HG02885 (cell line): ENCODE measurements at regions not wholly inside any gene's neighbourhood (a gene's known extent, or its start where the extent isn't known, plus 50 kb on each side); places are given as distances from the start of the nearest gene placed in this dataset.

Experiments
- ATAC-seq: cut with Tn5 transposase; IDR thresholded peaks from one replicate; pipeline ENCODE4 v1.9.1; 2021; ENCODE audit warnings: mild to moderate bottlenecking; ENCODE audit not compliant: unreplicated experiment, poor library complexity

GRCh38 chr1:38724160-38725131 is 135.1 kb downstream of the RRAGC start:
- no peak for ATAC-seq

- no peak for ATAC-seq
Measured at GRCh38 chr1:38721816-38722215, 137.8 kb downstream of the RRAGC start.

DNA sequence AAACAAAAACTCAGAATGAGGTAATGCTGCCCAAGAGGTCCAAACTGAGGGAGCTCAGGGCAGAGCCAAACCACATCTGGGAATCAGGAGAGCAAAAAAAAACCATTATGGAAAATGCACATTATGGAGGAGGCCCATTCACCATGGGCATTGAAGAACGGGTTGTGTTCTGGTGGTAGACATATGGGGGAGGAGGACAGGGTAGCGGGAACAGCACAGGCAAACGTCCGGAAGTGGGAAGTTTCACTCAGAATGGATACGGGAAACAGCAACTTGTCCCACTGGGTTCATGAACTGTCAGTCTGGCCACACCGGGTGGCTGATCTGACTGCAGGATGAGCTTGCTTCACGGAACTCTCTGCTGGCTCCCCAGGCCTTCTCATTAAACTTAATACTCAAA is 139.7 kb downstream of the RRAGC start:
- no peak for ATAC-seq

DNA sequence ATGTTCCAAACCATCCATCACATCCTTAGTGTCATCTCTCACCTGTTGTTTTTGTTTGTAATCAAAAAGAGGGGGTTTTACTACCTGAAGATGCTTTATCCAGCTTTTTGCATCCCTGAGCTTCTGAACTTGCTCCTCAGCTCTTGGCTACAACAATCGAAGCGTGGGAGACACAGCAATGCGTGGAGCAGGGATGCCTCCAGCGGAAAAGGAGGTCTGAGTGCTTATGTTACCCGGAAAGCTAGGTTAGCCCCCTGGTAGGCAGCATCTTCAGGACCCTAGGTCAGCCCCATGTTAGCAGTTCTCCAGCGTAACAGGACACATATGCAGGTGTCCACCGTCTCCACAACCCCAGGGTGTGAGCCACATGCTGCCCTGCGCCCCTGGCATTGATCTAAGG is 141.5 kb downstream of the RRAGC start:
- ATAC-seq, result no peak

DNA sequence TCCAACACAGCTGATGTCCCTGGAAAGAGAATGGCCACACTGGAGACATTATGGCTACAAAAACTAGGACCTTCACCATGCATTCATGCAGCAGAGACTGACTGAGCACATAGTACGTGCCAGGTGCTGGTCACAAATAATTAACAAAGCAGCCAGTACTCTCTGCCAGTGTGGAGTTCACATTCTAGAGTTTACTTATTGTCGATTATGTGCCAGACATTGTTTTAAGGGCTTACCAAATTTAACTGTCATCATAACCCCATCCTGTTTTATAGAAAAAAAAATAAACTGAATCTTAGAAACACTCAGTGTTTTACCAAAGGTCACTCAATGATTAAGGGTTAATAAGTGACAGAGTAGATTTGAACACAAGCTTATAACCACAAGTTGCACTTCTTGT is 143.3 kb downstream of the RRAGC start:
- no peak for ATAC-seq

- no peak for ATAC-seq
Measured at GRCh38 chr1:38715415-38715814, 144.2 kb downstream of the RRAGC start.

GRCh38 chr1:38712046-38712445 is 147.5 kb downstream of the RRAGC start:
- no peak for ATAC-seq

- no peak for ATAC-seq
Measured at GRCh38 chr1:38708701-38709258, 150.8 kb downstream of the RRAGC start.

- no peak for ATAC-seq
Measured at GRCh38 chr1:38701088-38701487, 158.5 kb downstream of the RRAGC start.

DNA sequence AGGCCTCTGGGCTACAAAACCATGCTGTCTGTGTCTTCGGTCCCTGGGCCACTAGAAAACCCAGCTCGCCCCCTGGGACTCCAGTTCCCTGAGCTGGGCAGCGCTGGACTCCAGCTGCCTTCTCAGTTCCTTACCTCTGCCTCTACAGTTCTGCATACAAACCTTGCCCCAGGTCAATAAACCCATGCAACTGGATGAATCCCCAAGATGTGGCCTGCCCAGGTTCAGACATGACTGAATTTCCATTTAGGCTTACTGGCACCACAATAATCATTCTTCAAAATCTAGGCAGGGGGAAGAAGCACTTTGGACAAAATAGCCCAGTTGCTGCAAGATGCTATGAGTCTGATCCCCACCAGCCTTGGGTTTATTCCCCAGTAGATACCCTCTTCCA is 159.5 kb downstream of the RRAGC start:
- no peak for ATAC-seq

DNA sequence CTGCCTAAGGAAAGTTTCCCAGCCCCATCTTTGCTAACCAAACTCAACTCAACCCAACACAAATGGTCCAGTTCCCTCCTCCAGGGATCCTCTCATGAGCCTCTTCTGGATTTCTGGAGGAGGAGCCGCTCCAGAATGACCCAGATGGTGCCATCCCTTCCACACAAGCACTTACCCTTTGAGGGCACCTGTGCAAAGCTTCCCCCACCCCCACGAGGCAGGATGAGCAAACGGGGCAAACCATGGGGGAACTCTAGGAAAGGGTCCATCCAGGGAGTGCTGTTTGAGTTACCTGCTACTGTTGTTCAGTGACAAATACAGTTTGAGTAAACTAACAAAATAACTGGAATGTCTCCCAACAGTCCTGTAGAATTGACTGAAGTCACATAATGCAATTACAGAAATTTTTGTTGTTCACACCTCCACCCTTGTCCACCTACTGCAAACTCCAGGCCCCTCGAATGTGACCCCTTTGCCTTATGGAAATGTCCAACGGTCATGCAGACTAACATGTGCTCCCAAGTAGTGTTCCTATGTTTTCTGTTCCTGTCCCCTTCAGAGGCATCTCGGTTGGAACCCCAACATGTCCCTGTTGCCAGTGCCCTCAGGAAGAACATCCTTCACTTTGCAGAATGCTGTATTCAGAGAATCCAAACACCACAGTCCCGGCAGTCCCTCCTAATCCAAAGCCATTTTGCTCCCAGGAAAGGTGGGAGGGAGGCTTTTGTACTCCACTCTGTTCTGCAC is 160.1 kb downstream of the RRAGC start:
- no peak for ATAC-seq

- ATAC-seq, result no peak
Measured at GRCh38 chr1:38697387-38697786, 162.2 kb downstream of the RRAGC start.

DNA sequence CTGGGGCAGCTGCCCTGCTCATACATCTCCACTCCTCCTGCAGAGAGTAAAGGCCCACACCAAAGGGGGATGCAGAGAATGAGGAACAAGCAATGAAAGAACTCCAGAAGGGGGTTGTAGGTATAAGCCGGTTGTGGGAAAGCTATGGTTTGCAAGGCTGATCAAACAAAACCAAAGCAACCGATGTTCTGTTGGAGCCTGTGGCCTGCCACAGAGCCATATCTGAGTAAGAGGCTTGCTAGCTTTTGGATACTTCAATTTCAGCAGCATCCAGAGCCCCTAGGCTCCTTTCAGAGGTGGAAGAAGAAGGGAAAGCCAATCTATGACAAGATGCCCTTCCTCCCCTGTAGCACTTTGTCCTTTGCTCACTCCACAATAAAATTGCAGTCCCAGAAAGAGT is 163.2 kb downstream of the RRAGC start:
- no peak for ATAC-seq

GRCh38 chr1:38693759-38694158 is 165.8 kb downstream of the RRAGC start:
- no peak for ATAC-seq

DNA sequence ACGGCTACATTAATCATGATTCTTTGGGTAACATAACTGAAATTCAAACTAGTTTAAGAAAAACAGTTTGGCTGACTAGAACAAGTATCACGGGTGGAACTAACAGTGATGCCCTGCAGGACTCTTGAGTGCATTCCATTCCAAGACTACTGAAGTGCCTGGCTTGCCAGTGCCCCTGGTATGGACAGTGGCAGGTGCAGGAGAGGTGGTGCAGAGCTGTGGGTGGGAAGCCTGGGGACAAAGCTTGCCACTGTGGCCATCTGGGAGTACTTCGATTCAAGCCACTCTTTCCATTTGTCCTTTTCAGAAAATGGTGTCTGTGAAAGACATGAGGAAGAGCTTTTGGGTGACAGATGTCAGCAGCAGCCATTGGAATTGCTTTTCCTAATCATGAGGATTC is 166.5 kb downstream of the RRAGC start:
- no peak for ATAC-seq

DNA sequence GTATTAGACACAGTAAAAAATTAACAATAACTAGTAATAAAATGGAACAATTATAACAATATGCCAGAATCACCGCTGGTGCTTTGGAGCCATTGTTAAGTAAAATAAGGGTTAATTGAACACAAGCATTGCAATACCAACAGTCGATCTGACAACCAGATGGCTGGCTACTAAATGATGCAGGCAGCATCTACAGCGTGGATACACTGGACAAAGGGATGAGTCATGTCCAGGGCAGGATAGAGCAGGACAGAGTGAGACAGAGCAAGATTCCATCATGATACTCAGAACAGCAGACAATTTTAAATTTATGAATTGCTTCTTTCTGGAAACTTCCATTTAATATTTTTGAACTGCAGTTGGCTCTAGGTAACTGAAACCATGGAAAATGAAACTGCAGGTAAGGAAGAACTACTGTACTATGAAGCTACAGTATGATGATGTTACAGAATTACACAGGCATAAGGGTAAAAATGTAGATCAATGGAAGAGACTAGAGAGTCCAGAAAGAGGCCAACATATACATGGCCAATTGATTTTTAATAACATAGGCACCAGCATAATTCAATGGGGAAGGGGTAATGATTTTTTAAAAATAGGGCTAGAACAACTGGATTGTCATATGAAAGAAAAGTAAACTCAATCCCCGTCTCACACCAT is 168.7 kb downstream of the RRAGC start:
- ATAC-seq, result no peak

DNA sequence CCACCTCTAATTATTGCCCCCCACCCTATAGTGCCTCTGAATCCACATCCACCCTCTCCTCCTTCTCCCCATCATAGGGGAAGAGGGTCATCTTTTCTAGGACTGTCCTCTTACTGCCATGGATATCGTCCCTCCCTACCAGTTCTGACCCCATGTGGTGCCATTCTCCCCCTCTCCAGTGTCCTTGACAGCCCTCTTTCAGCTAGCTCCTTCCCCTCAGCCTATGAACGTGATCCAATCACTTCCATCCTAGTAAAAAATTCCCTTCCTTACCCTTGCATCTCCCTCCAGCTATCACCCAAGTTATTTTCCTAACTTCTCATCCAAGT is 172.7 kb downstream of the RRAGC start:
- no peak for ATAC-seq

- ATAC-seq, result no peak
Measured at GRCh38 chr1:38686167-38686926, 173.2 kb downstream of the RRAGC start.

DNA sequence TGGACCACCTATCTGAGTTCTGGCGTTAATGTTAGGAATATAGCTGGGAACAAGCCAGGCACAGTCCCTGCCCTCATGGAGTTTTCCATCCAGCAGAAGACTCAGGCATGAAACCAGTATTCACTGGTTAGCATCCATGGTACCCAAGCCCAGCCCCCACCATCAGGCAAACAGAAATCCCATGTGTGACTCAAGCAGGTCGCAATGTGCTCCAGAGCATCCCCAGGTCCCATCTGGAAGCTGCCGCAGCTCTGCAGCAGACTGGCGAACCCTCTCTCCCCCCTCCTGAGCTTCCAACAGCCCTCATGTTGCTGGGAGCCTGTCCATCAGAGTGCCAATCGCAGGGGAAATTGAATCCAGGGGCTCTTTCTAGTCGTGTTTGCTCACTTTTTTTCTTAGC is 174.2 kb downstream of the RRAGC start:
- ATAC-seq, result no peak
